Mucosa of stomach (tissue), 1 donor: ENCODE measurements at regions not wholly inside any gene's neighbourhood (a gene's known extent, or its start where the extent isn't known, plus 50 kb on each side); places are given as distances from the start of the nearest gene placed in this dataset.
"Not testable (repeated sequence)": the region's sequence is repeated elsewhere in the genome, so short reads cannot be mapped to it uniquely, and the experiment has no call there.

ENCODE experiments used
- H3K27me3 ChIP-seq: one replicate; pipeline ENCODE4 v1.7.0; 2013; ENCODE audit warnings: mild to moderate bottlenecking, low read length; ENCODE audit not compliant: control insufficient read depth, insufficient read depth
- H3K36me3 ChIP-seq: one replicate; pipeline ENCODE4 v1.7.0; 2013; ENCODE audit warnings: low read length; ENCODE audit not compliant: control insufficient read depth, insufficient read depth
- H3K4me1 ChIP-seq: one replicate; pipeline ENCODE4 v1.7.0; 2013; ENCODE audit warnings: mild to moderate bottlenecking, low read length; ENCODE audit not compliant: control insufficient read depth, insufficient read depth
- H3K4me3 ChIP-seq: one replicate; pipeline ENCODE4 v1.7.0; 2013; ENCODE audit warnings: low read length
- H3K9ac ChIP-seq: one replicate; pipeline ENCODE4 v1.7.0; 2013; ENCODE audit warnings: mild to moderate bottlenecking, low read length, moderate library complexity
- H3K9me3 ChIP-seq: one replicate; pipeline ENCODE4 v1.7.0; 2013; ENCODE audit warnings: mild to moderate bottlenecking, low read length, moderate library complexity; ENCODE audit not compliant: control insufficient read depth
- donor health status: Pancreatic carcinoma.

DNA sequence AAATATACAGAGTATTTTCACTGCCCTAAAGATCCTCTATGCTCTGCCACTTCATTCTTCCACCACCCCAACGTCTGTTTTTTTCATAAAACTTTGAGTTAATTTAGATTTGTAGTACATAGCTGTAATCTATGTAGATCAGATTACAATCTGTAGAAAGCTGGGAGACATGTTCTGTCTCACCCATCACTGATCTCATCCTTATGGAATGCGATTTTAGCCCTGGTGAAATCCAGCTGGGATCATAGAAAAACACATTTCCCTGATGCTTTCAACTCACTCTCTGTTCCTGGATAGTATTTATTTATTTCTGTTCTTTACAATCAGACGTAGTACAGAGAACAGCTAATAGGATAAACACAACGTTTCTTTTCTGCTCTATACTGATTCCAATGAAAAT, 521.0 kb downstream of the KIF20B start:
- no peaks in the 10 kb centered on the region for H3K27me3 ChIP-seq
- H3K36me3 ChIP-seq, result no peaks in the 10 kb centered on the region
- H3K4me3 ChIP-seq, result no peak overlapping the region
- no peak overlapping the region for H3K9ac ChIP-seq
- no peaks in the 10 kb centered on the region for H3K9me3 ChIP-seq
- no peaks in the 10 kb centered on the region for H3K4me1 ChIP-seq

DNA sequence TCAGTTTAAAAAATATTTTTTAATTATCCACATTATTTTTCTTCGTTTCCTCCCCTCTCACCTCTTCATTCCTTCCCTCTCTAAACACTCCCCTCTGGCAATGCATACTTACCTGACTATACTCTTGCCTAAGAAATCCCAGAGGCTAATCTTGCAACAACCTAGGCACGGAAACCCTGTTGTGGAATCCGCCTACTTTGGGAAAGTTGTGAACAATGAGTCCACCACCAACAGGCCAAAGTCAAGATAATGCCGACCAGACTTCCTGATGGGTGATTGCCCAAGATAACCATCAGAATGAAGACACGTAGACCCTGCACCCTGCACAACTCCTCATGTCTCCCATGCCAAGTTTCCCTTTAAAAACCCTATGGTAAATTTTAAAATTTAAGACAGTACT, 521.5 kb downstream of the KIF20B start:
- Histone ChIP-seq H3K9me3 (no peaks in the 10 kb centered on the region), H3K4me3 (no peak overlapping the region), H3K36me3 (no peaks in the 10 kb centered on the region), H3K4me1 (no peaks in the 10 kb centered on the region), H3K27me3 (no peaks in the 10 kb centered on the region), H3K9ac (no peak overlapping the region)

GRCh38 chr10:90224791-90225566, 523.6 kb downstream of the KIF20B start:
- Histone ChIP-seq H3K9me3 (no peaks in the 10 kb centered on the region), H3K27me3 (no peaks in the 10 kb centered on the region), H3K9ac (no peak overlapping the region), H3K4me1 (no peaks in the 10 kb centered on the region), H3K4me3 (no peak overlapping the region), H3K36me3 (no peaks in the 10 kb centered on the region)

DNA sequence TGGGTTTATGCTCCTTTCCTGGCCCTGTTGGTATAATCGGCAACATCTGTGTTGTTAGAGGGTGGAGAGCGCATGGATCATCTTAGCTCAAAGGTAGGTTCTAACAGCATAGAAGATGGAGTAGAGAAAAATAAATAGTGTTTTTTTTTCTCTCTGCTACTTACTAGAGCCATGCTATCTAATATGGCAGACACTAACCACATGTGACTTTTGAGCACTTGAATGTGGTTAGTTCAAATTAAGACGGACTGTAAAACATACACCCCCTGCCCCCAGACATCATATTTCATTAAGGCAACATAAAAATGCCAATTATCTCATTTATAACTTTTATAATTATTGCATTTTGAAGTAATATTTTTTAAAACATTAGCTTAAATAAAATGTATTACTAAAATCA, 525.1 kb downstream of the KIF20B start:
- H3K4me3 ChIP-seq, result no peak overlapping the region
- no peaks in the 10 kb centered on the region for H3K36me3 ChIP-seq
- no peaks in the 10 kb centered on the region for H3K4me1 ChIP-seq
- no peaks in the 10 kb centered on the region for H3K27me3 ChIP-seq
- H3K9ac ChIP-seq, result no peak overlapping the region
- H3K9me3 ChIP-seq, result no peaks in the 10 kb centered on the region

GRCh38 chr10:90227217-90227656, 525.8 kb downstream of the KIF20B start:
- H3K27me3 ChIP-seq, result no peaks in the 10 kb centered on the region
- H3K9ac ChIP-seq, result no peak overlapping the region
- no peaks in the 10 kb centered on the region for H3K9me3 ChIP-seq
- no peaks in the 10 kb centered on the region for H3K36me3 ChIP-seq
- H3K4me1 ChIP-seq, result no peaks in the 10 kb centered on the region
- no peak overlapping the region for H3K4me3 ChIP-seq

DNA sequence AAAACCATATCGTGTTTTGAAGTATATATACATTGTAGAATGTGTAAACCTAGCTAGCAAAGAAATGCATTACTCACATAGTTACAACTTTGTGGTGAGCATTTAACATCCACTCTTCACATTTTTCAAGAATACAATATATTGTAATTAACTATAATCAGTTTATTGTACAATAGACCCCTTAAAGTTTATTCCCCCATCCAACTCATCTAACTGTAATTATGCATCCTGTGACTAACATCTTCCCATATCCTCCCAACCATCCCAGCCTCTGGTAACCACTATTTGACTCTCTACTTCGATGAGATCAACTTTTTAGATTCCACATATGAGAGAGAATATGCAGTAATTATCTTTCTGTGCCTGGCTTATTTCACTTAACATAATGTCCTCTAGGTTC, 526.4 kb downstream of the KIF20B start:
- no peak overlapping the region for H3K9ac ChIP-seq
- no peaks in the 10 kb centered on the region for H3K36me3 ChIP-seq
- H3K27me3 ChIP-seq, result no peaks in the 10 kb centered on the region
- H3K4me3 ChIP-seq, result no peak overlapping the region
- H3K4me1 ChIP-seq, result no peaks in the 10 kb centered on the region
- H3K9me3 ChIP-seq, result no peaks in the 10 kb centered on the region

DNA sequence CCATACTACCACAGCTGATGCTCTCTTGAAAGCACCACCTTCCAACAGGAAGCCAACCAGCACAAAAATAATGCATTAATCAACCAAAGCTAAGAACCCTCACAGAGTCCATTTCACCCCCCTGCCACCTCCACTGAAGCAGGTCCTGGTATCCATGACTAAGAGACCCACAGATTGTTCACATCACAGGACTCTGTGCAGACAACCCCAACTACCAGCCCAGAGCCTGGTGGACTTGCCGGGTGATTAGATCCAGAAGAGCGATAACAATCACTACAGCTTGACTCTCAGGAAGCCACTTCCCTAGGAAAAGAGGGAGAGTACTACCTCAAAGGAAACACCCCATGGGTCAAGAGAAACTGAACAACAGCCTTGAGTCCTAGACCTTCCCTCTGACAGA, 528.1 kb downstream of the KIF20B start:
- Histone ChIP-seq H3K27me3 (no peaks in the 10 kb centered on the region), H3K9me3 (no peaks in the 10 kb centered on the region), H3K4me1 (no peaks in the 10 kb centered on the region), H3K36me3 (no peaks in the 10 kb centered on the region), H3K9ac (no peak overlapping the region), H3K4me3 (no peak overlapping the region)

DNA sequence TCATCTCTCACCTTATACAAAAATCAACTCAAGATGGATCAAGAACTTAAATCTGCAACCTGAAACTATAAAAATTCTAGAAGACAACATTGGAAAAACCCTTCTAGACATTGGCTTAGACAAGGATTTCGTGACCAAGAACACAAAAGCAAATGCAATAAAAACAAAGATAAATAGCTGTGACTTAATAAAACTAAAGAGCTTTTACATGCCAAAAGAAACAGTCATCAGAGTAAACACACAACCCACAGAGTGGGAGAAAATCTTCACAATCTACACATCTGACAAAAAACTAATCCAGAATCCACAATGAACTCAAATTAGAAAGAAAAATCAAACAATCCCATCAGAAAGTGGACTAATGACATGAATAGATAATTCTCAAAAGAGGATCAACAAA, 532.4 kb downstream of the KIF20B start:
- H3K9ac ChIP-seq, H3K36me3 ChIP-seq, H3K27me3 ChIP-seq, H3K9me3 ChIP-seq, H3K4me1 ChIP-seq, H3K4me3 ChIP-seq: not testable (repeated sequence)

- H3K4me1 ChIP-seq, result no peaks in the 10 kb centered on the region
- no peaks in the 10 kb centered on the region for H3K9me3 ChIP-seq
- no peak overlapping the region for H3K4me3 ChIP-seq
- no peaks in the 10 kb centered on the region for H3K27me3 ChIP-seq
- H3K9ac ChIP-seq, result no peak overlapping the region
- no peaks in the 10 kb centered on the region for H3K36me3 ChIP-seq
Observed at GRCh38 chr10:90245623-90246022, 544.2 kb downstream of the KIF20B start.

GRCh38 chr10:90250784-90251183, 549.4 kb downstream of the KIF20B start:
- not testable (repeated sequence) for H3K9ac ChIP-seq, H3K4me3 ChIP-seq, H3K27me3 ChIP-seq, H3K4me1 ChIP-seq, H3K36me3 ChIP-seq, H3K9me3 ChIP-seq

DNA sequence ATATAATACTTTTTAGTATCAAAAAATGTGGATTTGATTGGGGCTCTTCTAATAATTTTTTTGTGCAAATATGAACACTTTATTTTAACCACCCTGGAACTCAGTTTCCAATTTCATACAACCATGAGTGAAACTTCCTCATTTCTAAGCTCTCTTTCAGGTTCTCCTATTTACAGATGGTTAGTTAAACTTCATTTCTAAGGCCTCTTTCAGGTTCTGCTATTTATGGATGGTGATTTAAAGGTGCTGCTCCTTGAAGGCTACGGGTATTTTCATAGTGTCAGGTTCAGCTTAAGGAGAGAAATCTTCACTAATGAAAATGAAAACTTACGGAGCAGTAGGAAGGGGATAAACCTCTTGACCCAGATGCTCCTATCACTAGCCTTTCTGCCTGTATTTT, 568.3 kb downstream of the KIF20B start:
- Histone ChIP-seq H3K4me3 (no peak overlapping the region), H3K36me3 (no peaks in the 10 kb centered on the region), H3K27me3 (no peaks in the 10 kb centered on the region), H3K4me1 (no peaks in the 10 kb centered on the region), H3K9me3 (no peaks in the 10 kb centered on the region), H3K9ac (no peak overlapping the region)

DNA sequence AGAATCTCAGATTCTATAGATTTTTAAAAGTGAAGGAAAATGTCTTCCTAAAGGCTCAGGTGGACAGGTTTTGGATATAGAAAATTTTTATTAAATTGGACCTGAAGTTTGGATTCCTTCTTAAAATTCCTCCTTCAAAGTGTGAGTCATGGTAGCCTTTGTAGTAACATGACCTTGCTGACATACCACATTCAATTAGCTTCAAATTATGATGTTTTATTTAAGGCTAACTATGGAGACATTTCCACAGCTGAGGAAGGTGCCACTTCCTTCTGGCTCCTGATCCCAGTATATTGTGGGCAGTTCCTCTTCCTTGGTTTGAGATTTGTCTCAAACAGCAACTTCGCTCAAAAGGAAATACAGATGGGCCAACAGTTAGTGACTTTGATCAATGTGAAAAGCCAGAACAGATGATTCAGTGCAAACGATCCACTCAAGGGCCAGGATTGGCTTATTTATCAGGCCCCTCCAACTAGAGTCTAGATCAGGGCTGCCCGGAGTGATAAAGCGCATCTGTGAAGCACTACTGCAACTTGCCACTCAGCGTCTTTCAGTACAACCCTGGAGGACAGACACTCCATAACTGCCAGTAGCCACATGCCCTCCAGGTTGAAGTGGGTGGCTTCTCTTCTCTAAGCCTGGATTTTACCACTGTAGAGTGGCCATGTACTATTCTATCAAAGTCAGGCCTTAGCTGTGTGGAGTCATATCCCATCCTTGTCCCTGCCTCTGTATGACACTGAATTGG, 573.5 kb downstream of the KIF20B start:
- Histone ChIP-seq H3K4me1 (no peaks in the 10 kb centered on the region), H3K4me3 (no peak overlapping the region), H3K27me3 (no peaks in the 10 kb centered on the region), H3K36me3 (no peaks in the 10 kb centered on the region), H3K9me3 (no peaks in the 10 kb centered on the region), H3K9ac (no peak overlapping the region)
